Neuronal stem cell (in vitro differentiated cells): ENCODE measurements at regions not wholly inside any gene's neighbourhood (a gene's known extent, or its start where the extent isn't known, plus 50 kb on each side); places are given as distances from the start of the nearest gene placed in this dataset.

ENCODE experiments used
- DNase-seq: peaks from one replicate; pipeline ENCODE4 v3.0.0-alpha.2; 2013; ENCODE audit warnings: low spot score
- H2AFZ ChIP-seq: one replicate; pipeline ENCODE4 v1.6.1; 2013; ENCODE audit warnings: mild to moderate bottlenecking, low read length, inconsistent platforms
- H2AK5ac ChIP-seq: 2 replicates; pipeline ENCODE4 v1.6.1; 2013; ENCODE audit warnings: low read depth, mild to moderate bottlenecking, inconsistent platforms, low read length, moderate library complexity, mixed read lengths
- H2BK120ac ChIP-seq: 2 replicates; pipeline ENCODE4 v1.6.1; 2013; ENCODE audit warnings: low read depth, mild to moderate bottlenecking, inconsistent platforms, low read length, moderate library complexity, mixed read lengths
- H2BK12ac ChIP-seq: one replicate; pipeline ENCODE4 v1.6.1; 2013; ENCODE audit warnings: low read length, inconsistent platforms
- H2BK15ac ChIP-seq: 2 replicates; pipeline ENCODE4 v1.6.1; 2013; ENCODE audit warnings: mild to moderate bottlenecking, low read length, inconsistent platforms, mixed read lengths
- H2BK5ac ChIP-seq: one replicate; pipeline ENCODE4 v1.6.1; 2013; ENCODE audit warnings: inconsistent platforms, mild to moderate bottlenecking, low read length, moderate library complexity
- H3K14ac ChIP-seq: one replicate; pipeline ENCODE4 v1.6.1; 2013; ENCODE audit warnings: low read length, inconsistent platforms
- H3K18ac ChIP-seq: 2 replicates; pipeline ENCODE4 v1.6.1; 2013; ENCODE audit warnings: low read length, inconsistent platforms
- H3K23ac ChIP-seq: 2 replicates; pipeline ENCODE4 v1.6.1; 2013; ENCODE audit warnings: low read depth, mild to moderate bottlenecking, mixed read lengths, low read length, inconsistent platforms; ENCODE audit not compliant: poor library complexity
- H3K27ac ChIP-seq: replicated peaks from 3 replicates; pipeline ENCODE4 v1.5.1; 2013; ENCODE audit warnings: low read length, inconsistent platforms
- H3K27me3 ChIP-seq, 3 experiments: 2 replicates each; pipeline ENCODE4 v1.6.1; 2013; ENCODE audit warnings: low read length in 3 of 3, mild to moderate bottlenecking in 2 of 3, inconsistent platforms in 1 of 3, low read depth in 1 of 3, mixed read lengths in 1 of 3, moderate library complexity in 1 of 3; ENCODE audit not compliant: control insufficient read depth in 3 of 3, insufficient read depth in 3 of 3
- H3K36me3 ChIP-seq, 2 donors: replicated peaks in 1 of 2; 2 replicates each; pipeline ENCODE4 v1.6.1; 2013; ENCODE audit warnings: low read length in 2 of 2; ENCODE audit not compliant: control insufficient read depth in 2 of 2, insufficient read depth in 2 of 2
- H3K4ac ChIP-seq: 2 replicates; pipeline ENCODE4 v1.6.1; 2013; ENCODE audit warnings: inconsistent platforms, mild to moderate bottlenecking, low read length, moderate library complexity
- H3K4me1 ChIP-seq, 2 donors: 1 replicate in 1 of 2; 2 replicates in 1 of 2; pipeline ENCODE4 v1.6.1; 2013; ENCODE audit warnings: low read length in 2 of 2, low read depth in 1 of 2; ENCODE audit not compliant: control insufficient read depth in 2 of 2, insufficient read depth in 1 of 2
- H3K4me2 ChIP-seq: one replicate; pipeline ENCODE4 v1.6.1; 2013; ENCODE audit warnings: mild to moderate bottlenecking, low read length, inconsistent platforms; ENCODE audit not compliant: insufficient read depth, poor library complexity, severe bottlenecking
- H3K4me3 ChIP-seq, 2 donors: 2 replicates each; pipeline ENCODE4 v1.5.1; 2013; ENCODE audit warnings: low read length in 2 of 2, mild to moderate bottlenecking in 2 of 2, inconsistent platforms in 1 of 2, moderate library complexity in 1 of 2
- H3K79me1 ChIP-seq: one replicate; pipeline ENCODE4 v1.6.1; 2013; ENCODE audit warnings: low read depth, mild to moderate bottlenecking, inconsistent platforms, low read length, moderate library complexity
- H3K9ac ChIP-seq: one replicate; pipeline ENCODE4 v1.6.1; 2013; ENCODE audit warnings: mild to moderate bottlenecking, low read depth, low read length, inconsistent platforms; ENCODE audit not compliant: poor library complexity
- H3K9me3 ChIP-seq, 2 donors: replicated peaks in 1 of 2; 2 replicates each; pipeline versions ENCODE3 to v1.6.1; 2013; ENCODE audit warnings: low read length in 2 of 2, mild to moderate bottlenecking in 2 of 2, inconsistent platforms in 1 of 2, low read depth in 1 of 2, mixed read lengths in 1 of 2, moderate library complexity in 1 of 2; ENCODE audit not compliant: control insufficient read depth in 2 of 2, insufficient read depth in 1 of 2
- H4K8ac ChIP-seq: one replicate; pipeline ENCODE4 v1.6.1; 2013; ENCODE audit warnings: low read depth, mild to moderate bottlenecking, inconsistent platforms, low read length, moderate library complexity
- H4K91ac ChIP-seq: one replicate; pipeline ENCODE4 v1.6.1; 2013; ENCODE audit warnings: low read length, low read depth, mild to moderate bottlenecking, inconsistent platforms; ENCODE audit not compliant: poor library complexity
- WGBS, 2 donors: extraction: QIAGEN DNeasy Blood & Tissue Kit; methylation state at CpG; one replicate each; pipeline ENCODE4 v1.1.7; 2013; ENCODE audit warnings: missing lambda C conversion rate in 2 of 2, mixed read lengths in 1 of 2; ENCODE audit not compliant: insufficient read length in 2 of 2, insufficient replicate concordance in 1 of 2; ENCODE audit errors: extremely low coverage in 2 of 2; 5-methylcytosine and 5-hydroxymethylcytosine counted together

DNA sequence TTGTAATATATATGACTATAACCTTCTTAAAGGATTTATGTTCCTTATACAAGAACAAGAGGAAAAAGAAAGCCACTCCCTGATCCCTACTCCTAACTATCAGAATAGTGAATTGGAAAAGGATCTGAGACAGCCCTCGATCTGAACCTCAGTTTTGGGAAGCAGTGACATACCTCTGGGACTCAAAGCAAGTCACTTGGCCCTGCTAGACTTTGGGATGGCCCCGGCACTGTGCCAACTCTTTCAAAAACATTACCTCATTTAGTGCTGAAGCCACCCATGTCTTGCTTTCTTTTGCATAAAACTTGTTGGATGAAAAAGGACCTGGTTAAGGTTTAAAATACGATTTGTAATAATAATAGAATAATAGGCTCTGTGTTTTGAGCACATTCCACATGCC is 447.3 kb downstream of the FGF9 start:
- Histone ChIP-seq H2AFZ (no peak overlapping the region), H3K79me1 (no peaks in the 10 kb centered on the region), H3K4me2 (no peak overlapping the region), H4K91ac (no peak overlapping the region), H3K36me3 (no peaks in the 10 kb centered on the region), H2BK5ac (no peak overlapping the region), H3K4me3 (no peak overlapping the region), H2BK120ac (no peak overlapping the region), H3K27ac (no peak overlapping the region), H3K4me1 (peaks cover 0 to 3% of the 10 kb centered on the region in 2 donors), H2BK15ac (no peak overlapping the region), H2BK12ac (no peak overlapping the region), H3K18ac (no peak overlapping the region), H3K23ac (no peak overlapping the region), H2AK5ac (no peak overlapping the region), H3K14ac (no peak overlapping the region), H4K8ac (no peak overlapping the region), H3K4ac (no peak overlapping the region), H3K9me3 (no peaks in the 10 kb centered on the region), H3K27me3 (no peaks in the 10 kb centered on the region), H3K9ac (no peak overlapping the region)
- DNase-seq = no peak
- WGBS, 2 donors = no CpG with 5 or more reads among the region's 3 CpGs

DNA sequence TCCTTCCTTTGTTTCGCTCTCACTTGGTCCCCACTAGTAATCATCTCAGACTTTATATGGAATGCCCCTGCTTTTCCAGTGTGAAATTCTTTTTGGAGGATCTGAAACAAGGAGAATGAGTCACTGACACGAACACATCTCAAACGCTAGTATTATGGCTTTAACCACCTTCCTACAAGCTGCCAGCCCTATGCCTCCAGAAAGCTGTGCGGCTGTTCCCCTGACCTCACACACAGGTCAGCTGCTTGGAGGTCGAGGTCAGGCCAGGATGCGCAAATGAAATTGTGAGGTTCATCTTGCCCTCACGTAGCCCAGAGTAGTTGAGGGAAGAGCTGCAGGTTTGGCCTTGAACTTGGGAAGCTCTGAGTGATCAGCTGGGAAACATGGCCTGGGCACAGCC is 449.8 kb downstream of the FGF9 start:
- WGBS, 2 donors = no CpG with 5 or more reads among the region's 7 CpGs
- Histone ChIP-seq H3K4me2 (no peak overlapping the region), H3K4ac (no peak overlapping the region), H3K27me3 (no peaks in the 10 kb centered on the region), H4K8ac (no peak overlapping the region), H3K23ac (no peak overlapping the region), H3K27ac (no peak overlapping the region), H2BK5ac (no peak overlapping the region), H3K36me3 (no peaks in the 10 kb centered on the region), H3K9me3 (no peaks in the 10 kb centered on the region), H3K9ac (no peak overlapping the region), H2AFZ (no peak overlapping the region), H3K14ac (no peak overlapping the region), H2BK15ac (no peak overlapping the region), H3K4me3 (no peak overlapping the region), H2AK5ac (no peak overlapping the region), H4K91ac (no peak overlapping the region), H3K18ac (no peak overlapping the region), H3K79me1 (no peaks in the 10 kb centered on the region), H2BK12ac (no peak overlapping the region), H3K4me1 (peaks cover 0 to 3% of the 10 kb centered on the region in 2 donors), H2BK120ac (no peak overlapping the region)
- no peak for DNase-seq

DNA sequence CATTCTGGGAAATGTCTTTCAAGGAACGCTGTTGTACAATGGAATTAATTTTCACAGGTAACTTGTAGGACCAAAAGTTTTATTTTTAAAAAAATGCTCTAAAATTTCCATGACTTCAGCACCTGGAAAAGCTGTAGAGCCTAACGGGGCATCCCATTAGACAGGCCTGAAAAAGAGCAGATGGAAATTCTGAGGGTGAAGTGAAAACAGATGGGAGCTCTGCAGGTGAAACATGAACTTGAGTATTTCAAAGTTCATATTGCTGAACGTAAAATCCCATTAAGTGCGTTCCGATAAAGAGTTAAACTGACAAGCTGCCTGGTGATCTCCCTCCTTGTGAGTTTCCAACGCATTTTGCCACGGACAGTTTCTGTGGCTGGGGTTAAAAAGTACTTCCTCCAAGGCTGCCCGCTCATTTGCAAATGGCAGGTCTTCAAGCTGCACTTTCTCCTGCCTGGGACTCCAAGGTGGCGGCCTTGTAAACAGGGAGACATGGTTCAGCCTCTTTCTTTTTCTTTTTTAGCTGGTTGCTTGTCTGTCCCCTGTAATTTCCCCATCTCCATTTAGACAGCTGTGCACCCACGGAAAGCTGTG is 450.4 kb downstream of the FGF9 start:
- WGBS, 2 donors = no CpG with 5 or more reads among the region's 10 CpGs

DNA sequence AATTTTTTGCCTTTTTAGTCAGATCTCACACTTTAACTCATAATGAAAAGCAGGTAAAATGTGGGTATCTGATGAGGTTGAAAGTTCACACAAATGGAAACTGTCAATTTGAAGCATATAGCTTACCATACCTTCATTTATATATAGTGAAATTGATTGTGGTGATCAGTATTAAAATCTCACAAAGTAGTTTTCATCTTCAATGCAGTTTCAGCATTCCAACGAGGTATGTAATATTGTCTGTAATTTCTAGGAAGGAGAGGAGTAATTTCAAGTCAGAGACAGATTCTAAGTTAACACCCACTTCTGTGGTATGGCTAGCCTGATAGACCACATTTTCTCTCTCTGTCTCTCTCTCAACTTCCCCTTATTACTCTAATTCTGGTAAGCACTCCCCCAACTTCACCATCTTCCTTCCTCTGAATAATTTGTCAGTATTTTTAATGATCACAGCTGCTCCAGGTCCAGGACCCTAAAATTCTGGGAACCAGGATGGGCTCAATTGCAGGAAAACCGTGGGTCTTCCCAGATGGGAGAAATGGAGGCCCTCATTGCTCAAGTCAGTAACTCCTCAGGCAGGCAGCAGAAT is 455.7 kb downstream of the FGF9 start:
- no peak overlapping the region for H3K23ac ChIP-seq
- WGBS, 2 donors = no CpG with 5 or more reads among the region's 2 CpGs

More for the DNA sequence above, 450.4 kb downstream of the FGF9 start:
- Histone ChIP-seq H2BK15ac (no peak overlapping the region), H3K4me2 (no peak overlapping the region), H3K27ac (no peak overlapping the region), H2AFZ (no peak overlapping the region), H4K91ac (no peak overlapping the region), H3K4me3 (no peak overlapping the region), H3K23ac (no peak overlapping the region), H3K4me1 (peaks cover 0 to 3% of the 10 kb centered on the region in 2 donors), H4K8ac (no peak overlapping the region), H3K9ac (no peak overlapping the region), H2BK12ac (no peak overlapping the region), H2AK5ac (no peak overlapping the region), H2BK5ac (no peak overlapping the region), H3K14ac (no peak overlapping the region), H3K27me3 (no peaks in the 10 kb centered on the region), H3K36me3 (no peaks in the 10 kb centered on the region), H3K4ac (no peak overlapping the region), H3K9me3 (no peaks in the 10 kb centered on the region), H3K18ac (no peak overlapping the region), H2BK120ac (no peak overlapping the region), H3K79me1 (no peaks in the 10 kb centered on the region)
- no peak for DNase-seq

More for the DNA sequence above, 455.7 kb downstream of the FGF9 start:
- H3K4me2 ChIP-seq = no peak overlapping the region
- no peak overlapping the region for H3K14ac ChIP-seq
- H3K4me1 ChIP-seq = no peaks in the 10 kb centered on the region
- no peak overlapping the region for H3K4me3 ChIP-seq
- DNase-seq = no peak
- H4K91ac ChIP-seq = no peak overlapping the region
- H2BK12ac ChIP-seq = no peak overlapping the region
- H2BK5ac ChIP-seq = no peak overlapping the region
- no peak overlapping the region for H2AK5ac ChIP-seq
- no peak overlapping the region for H4K8ac ChIP-seq
- H3K9me3 ChIP-seq = peaks cover 0 to 4% of the 10 kb centered on the region in 2 donors
- no peaks in the 10 kb centered on the region for H3K36me3 ChIP-seq
- no peak overlapping the region for H3K4ac ChIP-seq
- no peak overlapping the region for H2AFZ ChIP-seq
- no peak overlapping the region for H2BK15ac ChIP-seq
- H3K18ac ChIP-seq = no peak overlapping the region
- no peak overlapping the region for H3K27ac ChIP-seq
- no peak overlapping the region for H2BK120ac ChIP-seq
- peaks cover 0 to 2% (median 0%) of the 10 kb centered on the region in 3 experiments for H3K27me3 ChIP-seq
- no peak overlapping the region for H3K9ac ChIP-seq
- no peaks in the 10 kb centered on the region for H3K79me1 ChIP-seq
